B cell (primary cell): ENCODE measurements at regions not wholly inside any gene's neighbourhood (a gene's known extent, or its start where the extent isn't known, plus 50 kb on each side); places are given as distances from the start of the nearest gene placed in this dataset.

Source experiments
- ATAC-seq: fragments of 200-7000 bp; cut with Tn5 transposase; one replicate; pipeline ENCODE4 v1.10.0; 2021; ENCODE audit warnings: low read depth, mild to moderate bottlenecking, moderate number of reproducible peaks, moderate library complexity
- CTCF ChIA-PET: fragments of 350-600 bp; sonication (Branson Sonifier 250); formaldehyde crosslinking; loops from one replicate; lab custom pipeline; 2021; ENCODE audit warnings: antibody characterized with exemption, inconsistent platforms; lab: Charles Lee
- POLR2A ChIA-PET: fragments of 350-600 bp; sonication (Branson Sonifier 250); formaldehyde crosslinking; loops from one replicate; lab custom pipeline; 2021; ENCODE audit warnings: antibody characterized with exemption; lab: Charles Lee
- DNase-seq: peaks from one replicate; pipeline ENCODE4 v3.0.0; 2013
- H2AFZ ChIP-seq: 2 replicates; pipeline ENCODE4 v1.6.1; 2012; ENCODE audit warnings: mild to moderate bottlenecking, low read depth, low read length; ENCODE audit not compliant: insufficient read depth, poor library complexity, severe bottlenecking
- H3K27ac ChIP-seq, 2 donors: 1 replicate in 1 of 2; 2 replicates in 1 of 2; pipeline ENCODE4 v1.5.1; 2012 to 2013; ENCODE audit warnings: low read length in 2 of 2, mild to moderate bottlenecking in 2 of 2, moderate library complexity in 1 of 2
- H3K27me3 ChIP-seq, 4 experiments: fragments of 200-600 bp in 1 of 4; sonication (generic) in 1 of 4; replicated peaks in 1 of 4; 1 replicate in 2 of 4; 2 replicates in 2 of 4; pipeline versions ENCODE4 v1.6.1 to v1.7.0; 2013 to 2016; ENCODE audit warnings: low read length in 3 of 4, mild to moderate bottlenecking in 2 of 4, mixed read lengths in 1 of 4, moderate library complexity in 1 of 4; ENCODE audit not compliant: insufficient read depth in 4 of 4, control insufficient read depth in 3 of 4; ENCODE audit errors: control extremely low read depth in 1 of 4
- H3K36me3 ChIP-seq, 2 experiments: replicated peaks in 1 of 2; 1 replicate in 1 of 2; 2 replicates in 1 of 2; pipeline versions ENCODE4 v1.6.1 to v1.7.1; 2013; ENCODE audit warnings: low read length in 1 of 2; ENCODE audit not compliant: insufficient read depth in 2 of 2, control insufficient read depth in 1 of 2; ENCODE audit errors: control extremely low read depth in 1 of 2, extremely low read depth in 1 of 2
- H3K4me1 ChIP-seq, 2 donors: fragments of 200-600 bp in 1 of 2; sonication (generic) in 1 of 2; 1 replicate in 1 of 2; 2 replicates in 1 of 2; pipeline versions ENCODE4 v1.5.1 to v1.6.1; 2013 to 2017; ENCODE audit warnings: low read length in 2 of 2; ENCODE audit not compliant: control insufficient read depth in 2 of 2, insufficient read depth in 2 of 2
- H3K4me2 ChIP-seq: replicated peaks from 2 replicates; pipeline ENCODE3; 2012; ENCODE audit warnings: mild to moderate bottlenecking, low read depth, low read length; ENCODE audit not compliant: poor library complexity, severe bottlenecking
- H3K4me3 ChIP-seq, 5 experiments: fragments of 200-600 bp in 1 of 5; sonication (generic) in 1 of 5; 1 replicate in 3 of 5; 2 replicates in 2 of 5; pipeline versions ENCODE4 v1.5.1 to v1.7.0; 2011 to 2016; ENCODE audit warnings: low read length in 4 of 5, mild to moderate bottlenecking in 4 of 5, low read depth in 2 of 5, control low read depth in 1 of 5, moderate library complexity in 1 of 5; ENCODE audit not compliant: insufficient read depth in 1 of 5; ENCODE audit errors: control extremely low read depth in 1 of 5, extremely low read depth in 1 of 5
- H3K79me2 ChIP-seq: fragments of 200-600 bp; sonication (generic); one replicate; pipeline ENCODE4 v1.6.0; 2016; ENCODE audit warnings: low read length; ENCODE audit not compliant: control insufficient read depth, insufficient read depth
- H3K9ac ChIP-seq: fragments of 200-600 bp; sonication (generic); 2 replicates; pipeline ENCODE4 v1.6.1; 2017; ENCODE audit warnings: mild to moderate bottlenecking, low read length, moderate library complexity
- H3K9me3 ChIP-seq, 3 donors: one replicate each; pipeline versions ENCODE4 v1.6.1 to v1.7.1; 2013; ENCODE audit warnings: low read length in 2 of 3; ENCODE audit not compliant: control insufficient read depth in 2 of 3, insufficient read depth in 1 of 3; ENCODE audit errors: control extremely low read depth in 1 of 3
- H4K20me1 ChIP-seq: 2 replicates; pipeline ENCODE4 v1.6.0; 2012; ENCODE audit warnings: mild to moderate bottlenecking, low read length; ENCODE audit not compliant: insufficient read depth, control insufficient read depth, poor library complexity, severe bottlenecking
- H3K27ac Mint-ChIP-seq: one replicate; pipeline ENCODE4 v1.8.0; 2021; ENCODE audit warnings: mixed read lengths
- H3K27me3 Mint-ChIP-seq: one replicate; pipeline ENCODE4 v1.8.0; 2021; ENCODE audit warnings: mixed read lengths
- H3K4me1 Mint-ChIP-seq: one replicate; pipeline ENCODE4 v1.8.0; 2021; ENCODE audit warnings: mixed read lengths
- H3K4me3 Mint-ChIP-seq: one replicate; pipeline ENCODE4 v1.8.0; 2021; ENCODE audit warnings: mixed read lengths
- H3K9me3 Mint-ChIP-seq: one replicate; pipeline ENCODE4 v1.8.0; 2022; ENCODE audit warnings: mixed read lengths; ENCODE audit not compliant: insufficient read depth
- CTCF ChIP-seq: fragments of 200-600 bp; IDR thresholded peaks from one replicate; pipeline ENCODE4 v1.8.0; 2022; ENCODE audit warnings: antibody characterized with exemption, mild to moderate bottlenecking
- EZH2 ChIP-seq: IDR thresholded peaks from 2 replicates; pipeline ENCODE4 v1.6.1; 2012; ENCODE audit warnings: borderline replicate concordance, low read depth, mild to moderate bottlenecking, moderate library complexity, low read length; ENCODE audit not compliant: insufficient read depth, poor library complexity, severe bottlenecking
- WGBS: methylation state at CpG from one replicate; pipeline ENCODE4 v1.1.5; 2013; ENCODE audit warnings: missing lambda C conversion rate; ENCODE audit not compliant: insufficient coverage; 5-methylcytosine and 5-hydroxymethylcytosine counted together
- intact Hi-C: fragments of 100-400 bp; cut with micrococcal nuclease; formaldehyde crosslinking; loops from one replicate; pipeline ENCODE4 v1.10.0; 2022

GRCh38 chr3:135487261-135487660, 478.3 kb upstream of the PPP2R3A start:
- Histone ChIP-seq H3K27me3 (no peaks in the 10 kb centered on the region), H3K4me2 (no peak overlapping the region), H3K79me2 (no peaks in the 10 kb centered on the region), H3K9me3 (no peaks in the 10 kb centered on the region), H3K27ac (no peak overlapping the region), H3K4me3 (no peak overlapping the region), H3K36me3 (no peaks in the 10 kb centered on the region), H3K4me1 (no peaks in the 10 kb centered on the region), H4K20me1 (no peaks in the 10 kb centered on the region), H2AFZ (no peak overlapping the region), H3K9ac (no peak overlapping the region)
- Mint-ChIP-seq H3K4me3 (no peak overlapping the region), H3K27ac (no peak overlapping the region), H3K9me3 (no peaks in the 10 kb centered on the region), H3K27me3 (no peaks in the 10 kb centered on the region), H3K4me1 (peaks cover 2% of the 10 kb centered on the region)
- TF ChIP-seq CTCF (no peak), EZH2 (no peak)
- CTCF ChIA-PET, result interaction anchor here (0.7 kb wide), 1 partner anchor 258 kb away, joined by 3 read pairs; no protein-coding TSS in a partner anchor
- 82% methylated on average over 1 of the region's 2 CpGs for WGBS
- POLR2A ChIA-PET, result no interaction called here
- no peak for DNase-seq
- no peak for ATAC-seq
- intact Hi-C loops, result no loop called here

- H3K36me3 ChIP-seq, result no peaks in the 10 kb centered on the region
- ATAC-seq (no peak), DNase-seq (no peak)
- H3K4me1 ChIP-seq, result no peaks in the 10 kb centered on the region
- TF ChIP-seq EZH2, result no peak
- TF ChIP-seq CTCF, result no peak
- no peak overlapping the region for H3K27ac ChIP-seq
- Mint-ChIP-seq H3K27ac (no peak overlapping the region), H3K9me3 (no peaks in the 10 kb centered on the region), H3K4me1 (peaks cover 2% of the 10 kb centered on the region), H3K27me3 (peaks cover 3% of the 10 kb centered on the region), H3K4me3 (no peak overlapping the region)
- no peak overlapping the region for H3K4me3 ChIP-seq
- H3K9me3 ChIP-seq, result no peaks in the 10 kb centered on the region
- H3K9ac ChIP-seq, result no peak overlapping the region
- H3K27me3 ChIP-seq, result no peaks in the 10 kb centered on the region
- H2AFZ ChIP-seq, result no peak overlapping the region
- intact Hi-C loops, result no loop called here
- 80% methylated on average over 1 of the region's 4 CpGs for WGBS
- POLR2A ChIA-PET, result no interaction called here
- H3K4me2 ChIP-seq, result no peak overlapping the region
- no peaks in the 10 kb centered on the region for H3K79me2 ChIP-seq
- CTCF ChIA-PET, result no interaction called here
- H4K20me1 ChIP-seq, result no peaks in the 10 kb centered on the region
Measured at GRCh38 chr3:135490219-135490915, 475.2 kb upstream of the PPP2R3A start.
